Heart right ventricle (tissue), 16 donors: ENCODE measurements at regions not wholly inside any gene's neighbourhood (a gene's known extent, or its start where the extent isn't known, plus 50 kb on each side); places are given as distances from the start of the nearest gene placed in this dataset.

ENCODE experiments used
- ATAC-seq, 8 donors: fragments of 200-7000 bp; cut with Tn5 transposase; one replicate each; pipeline ENCODE4 v1.9.1; 2020; ENCODE audit warnings: mild to moderate bottlenecking in 8 of 8, moderate library complexity in 8 of 8, moderate number of reproducible peaks in 1 of 8
- DNase-seq, 2 donors: peaks; one replicate each; pipeline ENCODE4 v3.0.0-alpha.2; 2020
- H3K27ac ChIP-seq, 10 donors: fragments of 200-600 bp; sonication (generic) in 2 of 10; one replicate each; pipeline versions ENCODE4 v1.5.0 to v1.8.0; 2020 to 2022; ENCODE audit warnings: mild to moderate bottlenecking in 3 of 10
- H3K27me3 ChIP-seq, 7 donors: fragments of 200-600 bp; one replicate each; pipeline ENCODE4 v1.8.0; 2021 to 2022; ENCODE audit warnings: mild to moderate bottlenecking in 2 of 7
- H3K36me3 ChIP-seq, 9 donors: fragments of 200-600 bp; sonication (generic) in 1 of 9; one replicate each; pipeline versions ENCODE4 v1.5.0 to v1.8.0; 2020 to 2022; ENCODE audit warnings: mild to moderate bottlenecking in 2 of 9
- H3K4me1 ChIP-seq, 9 donors: fragments of 200-600 bp; sonication (generic) in 1 of 9; one replicate each; pipeline versions ENCODE4 v1.5.0 to v1.8.0; 2020 to 2022; ENCODE audit warnings: mild to moderate bottlenecking in 4 of 9
- H3K4me3 ChIP-seq, 10 donors: fragments of 200-600 bp; sonication (generic) in 2 of 10; one replicate each; pipeline versions ENCODE4 v1.5.0 to v1.8.0; 2020 to 2022; ENCODE audit warnings: mild to moderate bottlenecking in 7 of 10, moderate library complexity in 2 of 10
- H3K9me3 ChIP-seq, 11 donors: fragments of 200-600 bp in 10 of 11; sonication (generic) in 2 of 11; one replicate each; pipeline versions ENCODE4 v1.5.0 to v1.8.0; 2013 to 2022; ENCODE audit warnings: mild to moderate bottlenecking in 2 of 11, control low read depth in 1 of 11, moderate library complexity in 1 of 11
- CTCF ChIP-seq, 9 donors: fragments of 200-600 bp; sonication (generic) in 2 of 9; IDR thresholded peaks; one replicate each; pipeline versions ENCODE4 v1.5.0 to v1.8.0; 2021 to 2022; ENCODE audit warnings: antibody characterized with exemption in 9 of 9, mild to moderate bottlenecking in 5 of 9, moderate library complexity in 1 of 9
- WGBS, 2 donors: extraction: QIAGEN DNeasy Blood & Tissue Kit; methylation state at CpG; one replicate each; pipeline ENCODE4 v1.1.7; 2013; ENCODE audit warnings: inconsistent platforms in 1 of 2; 5-methylcytosine and 5-hydroxymethylcytosine counted together
- intact Hi-C, 10 donors: fragments of 100-400 bp; cut with DNase I; formaldehyde crosslinking; loops; one replicate each; pipeline versions ENCODE4 v1.11.1 to v1.14.2; 2022
- donor health status: Arrhythmogenic right ventricular cardiomyopathy.
- donor health status: ischemic (EF 13 %, LVEDD 7.1; RV severe dilation, severe dysfunction).
- donor health status: healthy with polysubstance abuse.
- donor health status: DM: no; HTN: yes; CAD: no.
- donor health status: DM: no; HTN: no; CAD: no.
- donor health status: ischemic (EF 25% LVEDD 6.9; RV normal size, moderate dysfunction).
- donor health status: ischemic (EF 25% LVEDD 5.7; RV mildly dilated, moderate dysfunction).
- donor health status: healthy.
- donor health status: DM: yes; HTN: yes; CAD: no.
- donor health status: Ischemic cardiomyopathy.
- donor health status: ischemic (EF 35%, LVEDD 5.7; RV mildly dilated, moderate dysfunction).
- donor health status: nonischemic (EF 11% LVEDD 7.7; RV severe dilation, severe dysfunction).
- donor health status: DM: yes; HTN: yes; CAD: no.
- donor health status: PGD.
- donor health status: ischemic (EF 29% LVEDD 5.4; RV normal size, mild dysfunction).
- donor health status: nonischemic (EF 23%, LVEDD 6.1; RV moderate dilation, normal function).

GRCh38 chr18:22103647-22104031, 65.8 kb upstream of the GATA6 start:
- Histone ChIP-seq H3K27ac (no peak overlapping the region), H3K27me3 (peaks cover 0 to 17% (median 8%) of the 10 kb centered on the region in 7 donors), H3K9me3 (no peaks in the 10 kb centered on the region), H3K4me1 (peaks cover 0 to 20% (median 5%) of the 10 kb centered on the region in 9 donors), H3K4me3 (no peak overlapping the region), H3K36me3 (no peaks in the 10 kb centered on the region)
- DNase-seq (no peak), ATAC-seq (no peak)
- TF ChIP-seq CTCF (IDR thresholded peaks at IDR 0.05): no peak
- 74 to 79% methylated on average over 6 of the region's 6 CpGs for WGBS, 2 donors
- intact Hi-C loops: loop anchor here in 1 of 10 donors (10.0 kb wide), 1 partner anchor 51 kb away; no protein-coding TSS in a partner anchor

- WGBS, 2 donors: 76 to 81% methylated on average over 4 of the region's 4 CpGs
- peaks cover 0 to 3% (median 0%) of the 10 kb centered on the region in 7 donors for H3K27me3 ChIP-seq
- no peak overlapping the region for H3K4me3 ChIP-seq
- no peak for ATAC-seq
- no peak overlapping the region for H3K27ac ChIP-seq
- H3K36me3 ChIP-seq: no peaks in the 10 kb centered on the region
- intact Hi-C loops: loop anchor here in 1 of 10 donors (10.0 kb wide), 1 partner anchor 48 kb away; no protein-coding TSS in a partner anchor
- H3K4me1 ChIP-seq: peaks cover 0 to 17% (median 5%) of the 10 kb centered on the region in 9 donors
- DNase-seq: no peak
- no peak for TF ChIP-seq CTCF (IDR thresholded peaks at IDR 0.05)
- H3K9me3 ChIP-seq: no peaks in the 10 kb centered on the region
Measured at GRCh38 chr18:22106536-22107292, 62.7 kb upstream of the GATA6 start.

- no peak for ATAC-seq
- WGBS, 2 donors: 57 to 59% methylated on average over 2 of the region's 2 CpGs
- Histone ChIP-seq H3K9me3 (no peaks in the 10 kb centered on the region), H3K4me1 (peaks cover 0 to 12% (median 2%) of the 10 kb centered on the region in 9 donors), H3K36me3 (no peaks in the 10 kb centered on the region), H3K27ac (no peak overlapping the region), H3K4me3 (no peak overlapping the region), H3K27me3 (no peaks in the 10 kb centered on the region)
- DNase-seq: no peak
- intact Hi-C loops: loop anchor here in 1 of 10 donors (10.0 kb wide), 1 partner anchor 46 kb away; no protein-coding TSS in a partner anchor
- TF ChIP-seq CTCF (IDR thresholded peaks at IDR 0.05): peak in 3 of 9 donors; percentile 6 to 26 (median 18)
Measured at GRCh38 chr18:22108674-22109073, 60.7 kb upstream of the GATA6 start.

- intact Hi-C loops: loop anchor here in 1 of 10 donors (10.0 kb wide), 1 partner anchor 45 kb away; no protein-coding TSS in a partner anchor
- H3K4me3 ChIP-seq: no peak overlapping the region
- H3K36me3 ChIP-seq: no peaks in the 10 kb centered on the region
- H3K4me1 ChIP-seq: peaks cover 0 to 18% (median 3%) of the 10 kb centered on the region in 9 donors
- no peak for ATAC-seq
- no peaks in the 10 kb centered on the region for H3K27me3 ChIP-seq
- H3K9me3 ChIP-seq: no peaks in the 10 kb centered on the region
- DNase-seq: no peak
- no peak for TF ChIP-seq CTCF (IDR thresholded peaks at IDR 0.05)
- 88 to 90% methylated on average over 4 of the region's 4 CpGs for WGBS, 2 donors
- H3K27ac ChIP-seq: no peak overlapping the region
Measured at GRCh38 chr18:22109535-22109934, 59.9 kb upstream of the GATA6 start.
